Vagina (tissue), 2 donors: ENCODE measurements at regions not wholly inside any gene's neighbourhood (a gene's known extent, or its start where the extent isn't known, plus 50 kb on each side); places are given as distances from the start of the nearest gene placed in this dataset.

ENCODE experiments used
- CTCF ChIP-seq, 3 experiments: fragments of 450-650 bp in 2 of 3; fragments of 200-600 bp in 1 of 3; sonication (generic) in 1 of 3; IDR thresholded peaks; one replicate each; pipeline ENCODE4 v1.5.1; 2017 to 2019; ENCODE audit warnings: antibody characterized with exemption in 3 of 3, mild to moderate bottlenecking in 2 of 3, moderate library complexity in 2 of 3
- POLR2A ChIP-seq, 2 donors: fragments of 450-650 bp; IDR thresholded peaks; one replicate each; pipeline ENCODE4 v1.6.1; 2017; ENCODE audit warnings: antibody characterized with exemption in 2 of 2, mild to moderate bottlenecking in 2 of 2, moderate library complexity in 2 of 2
- POLR2AphosphoS5 ChIP-seq, 2 donors: sonication (generic); formaldehyde crosslinking; IDR thresholded peaks; one replicate each; pipeline ENCODE4 v1.9.0; 2017; ENCODE audit warnings: antibody characterized with exemption in 2 of 2, mild to moderate bottlenecking in 2 of 2, low read depth in 1 of 2; ENCODE audit not compliant: insufficient read depth in 1 of 2

GRCh38 chr7:86926732-86927131 is 132.7 kb downstream of the ELAPOR2 start:
- TF ChIP-seq CTCF (IDR thresholded peaks at IDR 0.05) (peak in 1 of 3 experiments; percentile 15), POLR2A (IDR thresholded peaks at IDR 0.05) (no peak), POLR2AphosphoS5 (IDR thresholded peaks at IDR 0.05; ENCODE audit: insufficient read depth in 1 of 2, low read depth in 1 of 2) (no peak)
